Erythroblast (primary cell): ENCODE measurements at regions not wholly inside any gene's neighbourhood (a gene's known extent, or its start where the extent isn't known, plus 50 kb on each side); places are given as distances from the start of the nearest gene placed in this dataset.

ENCODE experiments used
- GATA1 ChIP-seq: IDR thresholded peaks from 2 replicates; pipeline ENCODE4 v1.6.1; 2011; ENCODE audit warnings: low read depth, mild to moderate bottlenecking, control low read depth, low read length, moderate library complexity
- POLR2A ChIP-seq: IDR thresholded peaks from 2 replicates; pipeline ENCODE4 v1.6.1; 2011; ENCODE audit warnings: mild to moderate bottlenecking, low read length

- TF ChIP-seq POLR2A = no peak
- TF ChIP-seq GATA1 = no peak
Observed at GRCh38 chr1:60311838-60312237, 238.3 kb upstream of the C1orf87 start.
